AG04449 (cell line): ENCODE measurements at regions not wholly inside any gene's neighbourhood (a gene's known extent, or its start where the extent isn't known, plus 50 kb on each side); places are given as distances from the start of the nearest gene placed in this dataset.

ENCODE experiments used
- CTCF ChIA-PET: fragments of 350-600 bp; formaldehyde crosslinking; extraction: SDS; loops from one replicate; lab custom pipeline; 2021; ENCODE audit warnings: antibody characterized with exemption; lab: Yijun Ruan, JAX
- POLR2A ChIA-PET: fragments of 400-600, 350-600 bp; formaldehyde crosslinking; extraction: SDS; loops from one replicate; lab custom pipeline; 2020; ENCODE audit warnings: antibody characterized with exemption, inconsistent platforms; lab: Yijun Ruan, JAX
- DNase-seq: peaks from one replicate; pipeline ENCODE4 v3.0.0-alpha.2; 2010; ENCODE audit warnings: low read depth, low spot score
- H3K4me3 ChIP-seq: 2 replicates; pipeline ENCODE4 v1.5.1; 2011; ENCODE audit warnings: low read depth, mild to moderate bottlenecking, control low read depth, low read length
- CTCF ChIP-seq: IDR thresholded peaks from one replicate; pipeline ENCODE4 v1.5.1; 2011; ENCODE audit warnings: mild to moderate bottlenecking, moderate library complexity, low read length, control low read depth, inconsistent platforms; ENCODE audit not compliant: insufficient read depth; ENCODE audit errors: missing control alignments

- no peak for TF ChIP-seq CTCF
- no peak overlapping the region for H3K4me3 ChIP-seq
- DNase-seq: no peak
- CTCF ChIA-PET: no interaction called here
- POLR2A ChIA-PET: no interaction called here
Measured at GRCh38 chr17:5757314-5757907, 173.1 kb upstream of the NLRP1 start.

GRCh38 chr17:5758651-5759050 is 174.3 kb upstream of the NLRP1 start:
- H3K4me3 ChIP-seq: no peak overlapping the region
- POLR2A ChIA-PET: no interaction called here
- no peak for DNase-seq
- no peak for TF ChIP-seq CTCF
- CTCF ChIA-PET: no interaction called here

GRCh38 chr17:5759501-5759925 is 175.2 kb upstream of the NLRP1 start:
- no peak for DNase-seq
- CTCF ChIA-PET: no interaction called here
- TF ChIP-seq CTCF: no peak
- no peak overlapping the region for H3K4me3 ChIP-seq
- POLR2A ChIA-PET: no interaction called here

GRCh38 chr17:5762191-5762590 is 177.9 kb upstream of the NLRP1 start:
- TF ChIP-seq CTCF: no peak
- H3K4me3 ChIP-seq: no peak overlapping the region
- CTCF ChIA-PET: no interaction called here
- DNase-seq: no peak
- POLR2A ChIA-PET: no interaction called here

GRCh38 chr17:5763595-5764306 is 179.4 kb upstream of the NLRP1 start:
- no peak for DNase-seq
- ChIA-PET CTCF (interaction anchor here (1.4 kb wide), 1 partner anchor 12 kb away, joined by 3 read pairs; no protein-coding TSS in a partner anchor), POLR2A (interaction anchor here (1.0 kb wide), 1 partner anchor 11 kb away, joined by 3 read pairs; no protein-coding TSS in a partner anchor)
- TF ChIP-seq CTCF: no peak
- no peak overlapping the region for H3K4me3 ChIP-seq

GRCh38 chr17:5769593-5770354 is 185.5 kb upstream of the NLRP1 start:
- no peak overlapping the region for H3K4me3 ChIP-seq
- CTCF ChIA-PET: no interaction called here
- no peak for TF ChIP-seq CTCF
- POLR2A ChIA-PET: no interaction called here
- DNase-seq: no peak
